Globus pallidus (tissue), 1 donor: ENCODE measurements at regions not wholly inside any gene's neighbourhood (a gene's known extent, or its start where the extent isn't known, plus 50 kb on each side); places are given as distances from the start of the nearest gene placed in this dataset.
"Not testable (repeated sequence)": the region's sequence is repeated elsewhere in the genome, so short reads cannot be mapped to it uniquely, and the experiment has no call there.

ENCODE experiments used
- DNase-seq: peaks from one replicate; pipeline ENCODE4 v3.0.0-alpha.2; 2015; ENCODE audit warnings: low spot score

- no peak for DNase-seq
These were observed 51.0 kb upstream of the LIFR start for GRCh38 chr5:38607396-38607795.

DNA sequence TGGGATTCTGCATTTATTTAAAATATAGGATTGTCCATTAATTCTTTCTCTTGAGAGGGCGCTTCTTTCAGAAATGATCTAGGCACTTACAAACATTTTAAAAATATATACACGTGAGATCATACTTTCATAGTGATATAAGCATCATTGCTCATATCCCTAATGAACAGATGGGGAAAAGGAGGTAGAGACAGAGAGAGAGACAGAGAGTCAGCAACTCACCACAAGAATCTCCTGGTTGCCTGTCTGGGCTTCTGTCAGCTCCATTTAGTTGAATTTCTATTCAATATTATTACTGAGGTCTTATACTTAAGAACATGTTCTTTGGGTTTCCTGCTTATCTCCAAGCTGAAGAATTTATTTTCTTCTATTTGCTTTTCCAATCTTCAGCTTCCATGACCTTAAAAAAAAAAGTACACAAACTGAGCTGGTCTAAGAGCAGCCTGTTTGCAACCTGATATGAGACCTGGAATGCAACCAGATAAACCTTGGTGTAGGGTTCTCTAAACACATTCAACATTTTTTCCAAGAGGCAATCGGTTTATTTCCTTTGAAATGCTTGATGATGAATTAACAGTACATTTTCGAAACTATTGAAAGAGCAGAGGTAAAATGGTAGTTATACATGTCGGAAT, 51.6 kb upstream of the LIFR start:
- DNase-seq: no peak

GRCh38 chr5:38608874-38609273, 52.4 kb upstream of the LIFR start:
- no peak for DNase-seq

GRCh38 chr5:38612851-38613250, 56.4 kb upstream of the LIFR start:
- DNase-seq: no peak

GRCh38 chr5:38613490-38613889, 57.0 kb upstream of the LIFR start:
- DNase-seq: no peak

- DNase-seq: no peak
These were observed 57.8 kb upstream of the LIFR start for GRCh38 chr5:38613992-38614836.

GRCh38 chr5:38615042-38615441, 58.6 kb upstream of the LIFR start:
- no peak for DNase-seq

- DNase-seq: no peak
These were observed 59.6 kb upstream of the LIFR start for GRCh38 chr5:38615981-38616451.

GRCh38 chr5:38618154-38618553, 61.7 kb upstream of the LIFR start:
- DNase-seq: no peak

- DNase-seq: no peak
These were observed 64.9 kb upstream of the LIFR start for GRCh38 chr5:38621331-38621730.

- DNase-seq: no peak
These were observed 65.5 kb upstream of the LIFR start for GRCh38 chr5:38621840-38622437.

- no peak for DNase-seq
These were observed 66.3 kb upstream of the LIFR start for GRCh38 chr5:38622723-38623129.

DNA sequence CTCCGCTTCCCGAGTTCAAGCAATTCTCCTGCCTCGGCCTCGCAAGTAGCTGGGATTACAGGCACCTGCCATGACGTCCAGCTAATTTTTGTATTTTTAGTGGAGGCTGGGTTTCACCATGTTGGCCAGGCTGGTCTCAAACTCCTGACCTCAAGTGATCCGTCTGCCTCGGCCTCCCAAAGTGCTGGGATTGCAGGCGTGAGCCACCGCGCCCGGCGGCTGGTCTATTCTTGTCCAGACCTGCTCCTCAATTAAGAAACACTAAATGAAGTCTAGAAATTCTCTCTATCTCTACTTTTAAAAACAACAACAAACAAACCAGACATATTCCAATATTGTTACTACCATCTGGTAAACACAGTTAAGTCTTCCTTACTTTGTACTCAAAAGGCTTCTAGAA, 68.1 kb upstream of the LIFR start:
- DNase-seq: not testable (repeated sequence)

GRCh38 chr5:38631376-38631775, 74.9 kb upstream of the LIFR start:
- DNase-seq: not testable (repeated sequence)

- DNase-seq: no peak
These were observed 78.3 kb upstream of the LIFR start for GRCh38 chr5:38634568-38635369.

GRCh38 chr5:38636626-38637025, 80.2 kb upstream of the LIFR start:
- DNase-seq: no peak

DNA sequence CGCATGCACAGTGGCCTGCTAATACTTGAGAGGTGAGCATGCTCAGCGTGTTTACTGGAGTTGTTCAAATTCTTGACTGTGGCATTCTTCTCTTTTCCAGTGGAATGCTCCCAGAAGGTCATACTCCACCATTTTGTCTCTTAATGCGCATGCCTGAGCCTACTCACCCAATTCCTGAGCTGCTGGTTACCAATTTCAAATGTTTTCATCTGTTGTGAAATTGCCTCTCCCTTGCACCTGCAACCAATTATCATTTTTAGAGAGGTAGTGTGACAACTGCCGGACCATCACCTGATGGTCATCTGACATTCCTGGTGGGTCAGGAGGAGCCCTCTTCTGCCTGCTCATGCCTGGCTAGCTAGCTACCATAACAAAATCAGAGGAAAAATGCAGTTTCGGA, 82.2 kb upstream of the LIFR start:
- DNase-seq: no peak

GRCh38 chr5:38639377-38640358, 83.2 kb upstream of the LIFR start:
- no peak for DNase-seq

DNA sequence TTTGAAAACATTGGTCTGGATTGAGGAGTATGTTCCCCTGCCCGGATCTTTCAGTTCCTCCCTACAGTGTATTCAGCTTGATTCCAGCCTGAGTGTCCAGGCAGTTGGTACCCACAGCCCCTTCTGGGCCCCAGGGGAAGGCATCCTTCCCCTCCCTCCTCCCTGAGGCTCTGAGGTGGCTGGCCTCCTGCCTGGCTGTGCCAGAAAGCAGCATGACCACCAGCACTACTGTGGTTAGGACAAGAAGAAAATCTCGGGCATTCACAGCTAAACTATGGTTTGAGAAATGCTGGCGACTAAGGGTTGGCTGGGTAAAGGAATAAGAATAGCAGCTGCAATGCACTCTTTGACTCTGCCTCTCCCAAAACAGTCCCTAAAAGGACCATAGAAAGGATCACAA, 84.6 kb upstream of the LIFR start:
- DNase-seq: no peak

DNA sequence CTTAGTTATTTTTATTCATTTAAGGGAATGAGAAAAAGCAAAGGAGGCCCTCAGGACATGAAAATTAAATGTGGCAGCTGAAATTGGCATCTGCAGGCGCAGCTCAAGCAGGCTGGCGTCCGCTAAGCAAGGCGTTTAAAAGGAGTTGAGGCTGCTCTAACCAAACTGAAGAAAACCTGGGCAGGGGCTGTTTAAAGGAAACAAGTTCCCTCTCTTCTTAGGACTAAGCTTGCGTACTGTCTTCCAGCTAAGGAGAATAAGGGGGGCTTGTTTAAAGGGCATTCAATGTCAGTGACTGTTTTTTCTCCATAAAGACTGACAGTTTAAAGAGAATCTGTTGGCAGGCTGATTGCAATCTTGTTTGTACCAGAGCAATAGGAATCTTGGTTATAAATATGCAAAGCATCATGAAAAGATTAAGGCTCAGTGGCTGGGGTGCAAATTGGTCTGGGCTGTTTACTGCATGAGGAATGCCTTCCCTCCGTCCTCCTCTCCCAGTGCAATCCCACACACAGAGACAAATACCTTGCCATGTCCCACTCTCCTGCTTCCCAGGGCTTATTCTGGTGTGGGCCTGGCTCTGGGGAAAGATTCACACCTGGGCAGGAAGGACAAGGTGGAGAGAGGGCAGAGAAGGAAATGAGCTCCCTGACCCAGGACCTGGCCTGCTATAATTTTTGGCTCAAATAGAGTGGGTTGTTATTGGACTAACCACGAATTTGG, 85.9 kb upstream of the LIFR start:
- peak; percentile 63 for DNase-seq
